ENCODE measurements at regions not wholly inside any gene's neighbourhood (a gene's known extent, or its start where the extent isn't known, plus 50 kb on each side); places are given as distances from the start of the nearest gene placed in this dataset.

- TF ChIP-seq CTCF (IDR thresholded peaks at IDR 0.05) = no peak
Observed at GRCh38 chr6:126784161-126784790, 334.2 kb upstream of the RSPO3 start.

- no peak for TF ChIP-seq CTCF (IDR thresholded peaks at IDR 0.05)
Observed at GRCh38 chr6:126786262-126786661, 332.2 kb upstream of the RSPO3 start.

GRCh38 chr6:126787635-126788034, 330.8 kb upstream of the RSPO3 start:
- no peak for TF ChIP-seq CTCF (IDR thresholded peaks at IDR 0.05)

GRCh38 chr6:126788861-126789365, 329.6 kb upstream of the RSPO3 start:
- no peak for TF ChIP-seq CTCF (IDR thresholded peaks at IDR 0.05)

- no peak for TF ChIP-seq CTCF (IDR thresholded peaks at IDR 0.05)
Observed at GRCh38 chr6:126792340-126793085, 326.0 kb upstream of the RSPO3 start.

- TF ChIP-seq CTCF (IDR thresholded peaks at IDR 0.05) = no peak
Observed at GRCh38 chr6:126795161-126795560, 323.3 kb upstream of the RSPO3 start.

GRCh38 chr6:126797981-126798380, 320.5 kb upstream of the RSPO3 start:
- no peak for TF ChIP-seq CTCF (IDR thresholded peaks at IDR 0.05)

All from LNCAP (cell line).